ENCODE measurements at regions not wholly inside any gene's neighbourhood (a gene's known extent, or its start where the extent isn't known, plus 50 kb on each side); places are given as distances from the start of the nearest gene placed in this dataset.

DNA sequence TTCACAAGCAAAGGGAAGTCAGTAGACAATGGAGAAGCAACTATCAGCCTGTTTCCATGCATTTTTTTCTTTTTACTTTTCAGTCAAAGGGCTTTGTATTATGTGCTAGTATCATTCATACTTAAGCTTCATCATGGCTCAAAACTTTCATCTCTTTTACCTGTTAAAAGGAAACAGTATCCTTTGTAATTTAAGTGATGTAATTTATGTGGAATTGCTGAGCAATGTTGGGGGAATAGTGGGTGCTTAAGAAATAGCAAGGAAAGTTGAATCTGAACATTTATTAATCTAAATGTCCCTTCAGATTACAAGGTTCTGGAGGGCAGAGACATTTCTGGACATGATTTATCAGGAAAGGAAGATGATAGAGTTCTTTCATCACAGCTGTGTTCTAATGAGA lies 915.3 kb downstream of the VRK1 start:
- H3K4me3 ChIP-seq (ENCODE audit: insufficient read length, low read depth) = no peak overlapping the region
- no peaks in the 10 kb centered on the region for H3K36me3 ChIP-seq (ENCODE audit: insufficient read depth, insufficient read length, low read length)
- TF ChIP-seq YY1 (IDR thresholded peaks at IDR 0.05; ENCODE audit: insufficient read depth, insufficient read length) (no peak), ZNF274 (IDR thresholded peaks at IDR 0.05; ENCODE audit: low read depth, low read length) (no peak), SUZ12 (IDR thresholded peaks at IDR 0.05; ENCODE audit: extremely low read depth, insufficient read depth, insufficient read length) (no peak)
- DNase-seq (ENCODE audit: low read depth, low spot score) = no peak
- no peak overlapping the region for H3K9ac ChIP-seq (ENCODE audit: insufficient read length, low read depth)
- H3K4me1 ChIP-seq (ENCODE audit: insufficient read depth, insufficient read length) = no peaks in the 10 kb centered on the region
- H3K9me3 ChIP-seq (ENCODE audit: insufficient read depth, low read length) = no peaks in the 10 kb centered on the region
- no peaks in the 10 kb centered on the region for H3K27me3 ChIP-seq (ENCODE audit: insufficient read depth, insufficient read length)

DNA sequence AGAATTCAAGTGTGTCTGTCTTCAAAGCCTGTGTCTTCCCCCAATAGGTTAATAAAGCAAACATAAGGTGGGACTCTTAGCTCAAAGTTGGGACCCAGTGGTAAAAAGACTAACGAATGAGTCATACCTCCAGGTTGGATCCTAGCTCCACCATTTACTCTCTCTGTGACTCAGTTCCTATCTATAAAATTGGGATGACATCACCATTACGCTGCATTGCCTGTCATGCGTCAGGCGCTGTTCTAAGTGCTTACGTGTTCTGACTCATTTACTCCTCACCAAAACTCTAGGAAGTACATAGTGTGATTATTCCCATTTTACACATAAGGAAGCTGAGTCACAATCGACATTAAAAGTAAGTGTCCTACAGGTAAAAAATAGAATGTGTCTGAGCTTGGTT lies 915.8 kb downstream of the VRK1 start:
- Histone ChIP-seq H3K36me3 (ENCODE audit: insufficient read depth, insufficient read length, low read length) (no peaks in the 10 kb centered on the region), H3K27me3 (ENCODE audit: insufficient read depth, insufficient read length) (no peaks in the 10 kb centered on the region), H3K4me3 (ENCODE audit: insufficient read length, low read depth) (no peak overlapping the region), H3K9ac (ENCODE audit: insufficient read length, low read depth) (no peak overlapping the region), H3K4me1 (ENCODE audit: insufficient read depth, insufficient read length) (no peaks in the 10 kb centered on the region), H3K9me3 (ENCODE audit: insufficient read depth, low read length) (no peaks in the 10 kb centered on the region)
- no peak for DNase-seq (ENCODE audit: low read depth, low spot score)
- TF ChIP-seq SUZ12 (IDR thresholded peaks at IDR 0.05; ENCODE audit: extremely low read depth, insufficient read depth, insufficient read length) (no peak), YY1 (IDR thresholded peaks at IDR 0.05; ENCODE audit: insufficient read depth, insufficient read length) (no peak), ZNF274 (IDR thresholded peaks at IDR 0.05; ENCODE audit: low read depth, low read length) (no peak)

DNA sequence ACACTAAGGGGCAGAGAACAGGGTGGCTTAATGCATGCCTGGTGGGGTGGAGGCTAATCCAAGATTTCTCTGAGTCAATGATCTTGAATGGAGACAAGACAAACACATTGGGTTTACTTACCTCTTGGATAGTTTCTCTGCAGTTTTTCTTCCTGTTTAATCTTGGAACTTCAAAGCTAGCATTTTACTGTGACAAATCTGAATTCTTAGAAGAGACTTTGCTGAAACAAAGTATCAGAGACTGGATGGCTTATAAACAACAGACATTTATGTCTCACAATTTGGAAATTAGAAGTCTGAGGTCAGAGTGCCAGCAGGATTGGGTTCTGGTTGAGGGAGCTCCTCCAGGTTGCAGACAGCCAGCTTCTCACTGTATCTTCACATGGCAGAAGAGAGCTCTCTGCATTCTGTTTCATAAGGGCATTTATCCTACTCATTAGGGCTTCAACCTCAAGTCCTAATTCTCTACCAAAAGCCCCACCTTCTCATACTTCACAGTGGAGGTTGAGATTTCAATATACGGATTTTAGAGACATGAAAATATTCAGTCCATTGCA lies 921.8 kb downstream of the VRK1 start:
- Histone ChIP-seq H3K4me1 (ENCODE audit: insufficient read depth, insufficient read length) (no peaks in the 10 kb centered on the region), H3K4me3 (ENCODE audit: insufficient read length, low read depth) (no peak overlapping the region), H3K36me3 (ENCODE audit: insufficient read depth, insufficient read length, low read length) (no peaks in the 10 kb centered on the region), H3K27me3 (ENCODE audit: insufficient read depth, insufficient read length) (no peaks in the 10 kb centered on the region), H3K9ac (ENCODE audit: insufficient read length, low read depth) (no peak overlapping the region), H3K9me3 (ENCODE audit: insufficient read depth, low read length) (no peaks in the 10 kb centered on the region)
- no peak for DNase-seq (ENCODE audit: low read depth, low spot score)
- no peak for TF ChIP-seq SUZ12 (IDR thresholded peaks at IDR 0.05; ENCODE audit: extremely low read depth, insufficient read depth, insufficient read length)
- TF ChIP-seq YY1 (IDR thresholded peaks at IDR 0.05; ENCODE audit: insufficient read depth, insufficient read length) = no peak
- TF ChIP-seq ZNF274 (IDR thresholded peaks at IDR 0.05; ENCODE audit: low read depth, low read length) = no peak

DNA sequence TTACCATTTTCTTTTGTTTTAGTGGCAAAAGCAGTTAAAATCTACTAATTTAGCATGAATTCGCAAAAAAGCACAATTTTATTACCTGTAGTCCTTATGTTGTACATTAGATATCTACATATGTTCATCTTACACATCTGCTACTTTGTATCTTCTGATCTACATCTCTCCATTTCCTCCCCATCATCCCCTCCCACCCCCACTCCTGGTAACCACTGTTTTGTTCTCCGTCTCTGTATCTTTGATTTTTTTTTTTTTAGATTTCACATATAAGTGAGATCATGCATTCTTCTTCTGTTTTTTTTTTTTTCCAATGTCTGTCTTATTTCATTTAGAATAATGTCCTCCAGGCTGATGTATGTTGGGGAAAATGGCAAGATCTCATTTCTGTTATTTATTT lies 922.7 kb downstream of the VRK1 start:
- Histone ChIP-seq H3K9me3 (ENCODE audit: insufficient read depth, low read length) (no peaks in the 10 kb centered on the region), H3K9ac (ENCODE audit: insufficient read length, low read depth) (no peak overlapping the region), H3K4me1 (ENCODE audit: insufficient read depth, insufficient read length) (no peaks in the 10 kb centered on the region), H3K36me3 (ENCODE audit: insufficient read depth, insufficient read length, low read length) (no peaks in the 10 kb centered on the region), H3K4me3 (ENCODE audit: insufficient read length, low read depth) (no peak overlapping the region), H3K27me3 (ENCODE audit: insufficient read depth, insufficient read length) (no peaks in the 10 kb centered on the region)
- TF ChIP-seq YY1 (IDR thresholded peaks at IDR 0.05; ENCODE audit: insufficient read depth, insufficient read length) (no peak), ZNF274 (IDR thresholded peaks at IDR 0.05; ENCODE audit: low read depth, low read length) (no peak), SUZ12 (IDR thresholded peaks at IDR 0.05; ENCODE audit: extremely low read depth, insufficient read depth, insufficient read length) (no peak)
- DNase-seq (ENCODE audit: low read depth, low spot score) = no peak

DNA sequence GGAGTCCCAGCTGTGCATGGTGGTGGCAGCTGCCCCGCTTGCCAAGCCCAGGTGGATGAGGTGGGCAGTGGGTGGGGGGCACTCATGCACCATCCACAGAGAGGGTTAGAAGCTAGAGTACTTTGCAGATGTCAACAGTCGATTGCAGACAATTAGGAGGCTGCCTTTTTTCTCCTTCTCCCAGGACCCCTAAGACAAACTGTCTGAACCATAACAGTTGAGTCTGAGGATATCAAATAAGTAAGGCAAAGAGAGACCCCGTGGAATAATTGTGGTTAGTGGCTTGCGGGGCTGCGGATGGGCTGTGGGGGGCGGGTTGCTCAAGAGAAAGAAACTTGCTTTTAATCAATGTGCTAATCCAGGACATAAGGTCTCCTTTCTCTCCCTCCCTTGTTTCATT lies 926.2 kb downstream of the VRK1 start:
- no peaks in the 10 kb centered on the region for H3K9me3 ChIP-seq (ENCODE audit: insufficient read depth, low read length)
- no peak overlapping the region for H3K9ac ChIP-seq (ENCODE audit: insufficient read length, low read depth)
- H3K36me3 ChIP-seq (ENCODE audit: insufficient read depth, insufficient read length, low read length) = no peaks in the 10 kb centered on the region

DNA sequence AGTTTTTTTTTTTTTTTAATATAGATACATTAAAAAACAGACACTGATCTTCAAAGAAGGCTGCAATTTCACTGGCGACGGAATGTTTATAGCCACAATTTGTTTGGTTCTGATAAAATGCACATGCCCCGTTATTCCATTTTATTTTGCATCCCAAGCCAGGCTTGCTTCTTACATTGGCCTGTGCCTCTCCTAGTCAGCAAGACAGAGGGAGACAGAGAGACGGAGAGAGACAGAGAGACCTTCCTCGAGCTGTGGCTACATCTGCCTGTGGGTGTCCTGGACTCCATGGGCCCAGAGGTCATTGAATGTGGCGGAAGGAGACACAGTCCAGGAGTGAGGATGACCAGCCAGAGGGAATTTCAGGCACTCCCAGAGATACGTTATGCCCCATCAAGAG lies 926.6 kb downstream of the VRK1 start:
- H3K4me3 ChIP-seq (ENCODE audit: insufficient read length, low read depth) = no peak overlapping the region
- no peaks in the 10 kb centered on the region for H3K4me1 ChIP-seq (ENCODE audit: insufficient read depth, insufficient read length)
- H3K27me3 ChIP-seq (ENCODE audit: insufficient read depth, insufficient read length) = no peaks in the 10 kb centered on the region
- H3K9me3 ChIP-seq (ENCODE audit: insufficient read depth, low read length) = no peaks in the 10 kb centered on the region
- TF ChIP-seq SUZ12 (IDR thresholded peaks at IDR 0.05; ENCODE audit: extremely low read depth, insufficient read depth, insufficient read length) = no peak
- no peak for TF ChIP-seq YY1 (IDR thresholded peaks at IDR 0.05; ENCODE audit: insufficient read depth, insufficient read length)
- no peak for TF ChIP-seq ZNF274 (IDR thresholded peaks at IDR 0.05; ENCODE audit: low read depth, low read length)
- H3K36me3 ChIP-seq (ENCODE audit: insufficient read depth, insufficient read length, low read length) = no peaks in the 10 kb centered on the region
- H3K9ac ChIP-seq (ENCODE audit: insufficient read length, low read depth) = no peak overlapping the region
- DNase-seq (ENCODE audit: low read depth, low spot score) = no peak

More for the DNA sequence above, 926.2 kb downstream of the VRK1 start:
- Histone ChIP-seq H3K4me3 (ENCODE audit: insufficient read length, low read depth) (no peak overlapping the region), H3K27me3 (ENCODE audit: insufficient read depth, insufficient read length) (no peaks in the 10 kb centered on the region), H3K4me1 (ENCODE audit: insufficient read depth, insufficient read length) (no peaks in the 10 kb centered on the region)
- TF ChIP-seq SUZ12 (IDR thresholded peaks at IDR 0.05; ENCODE audit: extremely low read depth, insufficient read depth, insufficient read length) (no peak), ZNF274 (IDR thresholded peaks at IDR 0.05; ENCODE audit: low read depth, low read length) (no peak), YY1 (IDR thresholded peaks at IDR 0.05; ENCODE audit: insufficient read depth, insufficient read length) (no peak)
- no peak for DNase-seq (ENCODE audit: low read depth, low spot score)

DNA sequence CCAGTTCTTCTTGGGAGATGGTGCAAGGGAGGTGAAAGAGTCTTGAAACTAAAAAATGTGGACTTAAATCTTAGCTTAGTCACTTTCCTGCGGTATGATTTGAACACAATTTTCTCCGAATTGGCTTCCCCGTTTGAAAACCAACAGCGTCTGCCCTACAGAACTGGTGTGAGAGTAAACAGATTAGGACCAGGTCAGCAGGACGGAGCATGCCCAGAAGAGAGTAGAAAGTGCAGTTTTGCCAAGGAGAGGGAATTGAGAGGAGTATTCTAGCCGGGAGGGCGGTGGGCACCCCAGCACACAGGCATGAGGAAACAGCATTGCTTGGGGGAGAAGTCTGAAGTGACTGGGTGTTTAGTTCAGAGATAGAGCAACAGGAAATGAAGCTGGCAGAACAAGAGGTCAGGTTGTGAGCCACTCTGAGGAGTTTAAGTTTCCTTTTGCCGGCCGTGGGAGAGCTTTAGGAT lies 927.1 kb downstream of the VRK1 start:
- H3K4me1 ChIP-seq (ENCODE audit: insufficient read depth, insufficient read length) = no peaks in the 10 kb centered on the region
- H3K4me3 ChIP-seq (ENCODE audit: insufficient read length, low read depth) = no peak overlapping the region
- H3K27me3 ChIP-seq (ENCODE audit: insufficient read depth, insufficient read length) = no peaks in the 10 kb centered on the region
- H3K9ac ChIP-seq (ENCODE audit: insufficient read length, low read depth) = no peak overlapping the region
- no peaks in the 10 kb centered on the region for H3K9me3 ChIP-seq (ENCODE audit: insufficient read depth, low read length)
- H3K36me3 ChIP-seq (ENCODE audit: insufficient read depth, insufficient read length, low read length) = no peaks in the 10 kb centered on the region
- DNase-seq (ENCODE audit: low read depth, low spot score) = no peak
- TF ChIP-seq ZNF274 (IDR thresholded peaks at IDR 0.05; ENCODE audit: low read depth, low read length) (no peak), YY1 (IDR thresholded peaks at IDR 0.05; ENCODE audit: insufficient read depth, insufficient read length) (no peak), SUZ12 (IDR thresholded peaks at IDR 0.05; ENCODE audit: extremely low read depth, insufficient read depth, insufficient read length) (no peak)
